A673 (cell line): ENCODE measurements at regions not wholly inside any gene's neighbourhood (a gene's known extent, or its start where the extent isn't known, plus 50 kb on each side); places are given as distances from the start of the nearest gene placed in this dataset.
A peak's percentile ranks its signal among the peaks of the same experiment; 100 is the strongest.

Source experiments
- BruUV-seq: library from RNA; stranded (reverse); fragments of 400-500 nt; replicated peaks from 2 replicates; lab custom pipeline; 2021; lab: Mats Ljungman, UMichigan
- CTCF ChIA-PET: fragments of 300-600 bp; sonication (Branson Sonifier 250); formaldehyde crosslinking; loops from one replicate; lab custom pipeline; 2022; ENCODE audit warnings: antibody characterized with exemption; lab: Charles Lee
- POLR2A ChIA-PET: fragments of 300-600 bp; sonication (Branson Sonifier 250); formaldehyde crosslinking; loops from one replicate; lab custom pipeline; 2022; ENCODE audit warnings: antibody characterized with exemption; ENCODE audit not compliant: low non-redundant PET; lab: Charles Lee
- DNase-seq: peaks from one replicate; pipeline ENCODE4 v3.0.0-alpha.2; 2015; ENCODE audit warnings: low spot score
- H3K27ac ChIP-seq: fragments of 200-600 bp; sonication (generic); 2 replicates; pipeline ENCODE4 v1.5.1; 2016; ENCODE audit warnings: mixed run types, low read depth, mild to moderate bottlenecking, mixed read lengths, antibody characterized with exemption, low read length; ENCODE audit not compliant: poor library complexity, severe bottlenecking
- H3K27me3 ChIP-seq: fragments of 200-600 bp; sonication (generic); replicated peaks from 2 replicates; pipeline ENCODE4 v1.6.1; 2017; ENCODE audit warnings: mixed run types, low read depth, mild to moderate bottlenecking, mixed read lengths, antibody characterized with exemption, low read length; ENCODE audit not compliant: insufficient read depth, poor library complexity
- H3K36me3 ChIP-seq: fragments of 200-600 bp; sonication (generic); 2 replicates; pipeline ENCODE4 v1.6.1; 2016; ENCODE audit warnings: mixed run types, mild to moderate bottlenecking, mixed read lengths, antibody characterized with exemption, low read length; ENCODE audit not compliant: insufficient read depth, poor library complexity, severe bottlenecking
- H3K4me1 ChIP-seq: fragments of 200-600 bp; sonication (generic); 2 replicates; pipeline ENCODE4 v1.6.1; 2017; ENCODE audit warnings: mixed run types, mild to moderate bottlenecking, mixed read lengths, antibody characterized with exemption, low read length; ENCODE audit not compliant: insufficient read depth, poor library complexity, severe bottlenecking
- H3K4me3 ChIP-seq: fragments of 200-600 bp; sonication (generic); 2 replicates; pipeline ENCODE4 v1.5.1; 2016; ENCODE audit warnings: low read depth, mixed run types, mild to moderate bottlenecking, mixed read lengths, low read length; ENCODE audit not compliant: poor library complexity, severe bottlenecking
- H3K9me3 ChIP-seq: fragments of 200-600 bp; sonication (generic); 2 replicates; pipeline ENCODE4 v1.6.1; 2016; ENCODE audit warnings: mixed run types, low read depth, mild to moderate bottlenecking, mixed read lengths, antibody characterized with exemption, low read length; ENCODE audit not compliant: poor library complexity, severe bottlenecking
- CTCF ChIP-seq: fragments of 300-800, 200-600 bp; sonication (generic); conservative IDR thresholded peaks from 2 replicates; pipeline ENCODE4 v1.5.1; 2017; ENCODE audit warnings: low read depth, mild to moderate bottlenecking, antibody characterized with exemption, low read length, moderate library complexity, mixed read lengths
- EZH2 ChIP-seq: fragments of 200-600 bp; sonication (generic); IDR thresholded peaks from 2 replicates; pipeline ENCODE4 v1.6.1; 2017; ENCODE audit warnings: borderline replicate concordance, low read depth, mild to moderate bottlenecking, mixed read lengths, antibody characterized with exemption, low read length; ENCODE audit not compliant: poor library complexity, severe bottlenecking
- intact Hi-C: fragments of 100-400 bp; cut with micrococcal nuclease; formaldehyde crosslinking; loops from one replicate; pipeline ENCODE4 v1.10.0; 2022; ENCODE audit not compliant: unreplicated experiment

GRCh38 chr14:25113394-25113793 lies 63.4 kb upstream of the STXBP6 start:
- BruUV-seq = no TSS peak
- ChIA-PET CTCF (interaction anchor here (0.7 kb wide), 1 partner anchor 67 kb away, joined by 6 read pairs; no protein-coding TSS in a partner anchor), POLR2A (interaction anchor here (0.7 kb wide), 1 partner anchor 1062 kb away, joined by 3 read pairs; the partner anchor contains the start of gene CARMIL3)
- Histone ChIP-seq H3K36me3 (no peaks in the 10 kb centered on the region), H3K4me1 (no peaks in the 10 kb centered on the region), H3K27me3 (no peaks in the 10 kb centered on the region), H3K9me3 (no peaks in the 10 kb centered on the region), H3K4me3 (no peak overlapping the region), H3K27ac (no peak overlapping the region)
- DNase-seq = no peak
- TF ChIP-seq CTCF (no peak), EZH2 (no peak)
- intact Hi-C loops = no loop called here

- H3K9me3 ChIP-seq = no peaks in the 10 kb centered on the region
- ChIA-PET POLR2A (no interaction called here), CTCF (no interaction called here)
- peak; percentile 25 for DNase-seq
- H3K27ac ChIP-seq = no peak overlapping the region
- no peak for TF ChIP-seq EZH2
- no peak for TF ChIP-seq CTCF
- H3K27me3 ChIP-seq = no peaks in the 10 kb centered on the region
- BruUV-seq = no TSS peak
- H3K4me1 ChIP-seq = no peaks in the 10 kb centered on the region
- H3K36me3 ChIP-seq = no peaks in the 10 kb centered on the region
- intact Hi-C loops = no loop called here
- H3K4me3 ChIP-seq = no peak overlapping the region
These were observed 61.2 kb upstream of the STXBP6 start for GRCh38 chr14:25111061-25111601.

- intact Hi-C loops = no loop called here
- H3K27ac ChIP-seq = no peak overlapping the region
- no peaks in the 10 kb centered on the region for H3K4me1 ChIP-seq
- BruUV-seq = no TSS peak
- H3K9me3 ChIP-seq = no peaks in the 10 kb centered on the region
- CTCF ChIA-PET = no interaction called here
- POLR2A ChIA-PET = no interaction called here
- no peak overlapping the region for H3K4me3 ChIP-seq
- no peak for DNase-seq
- no peaks in the 10 kb centered on the region for H3K36me3 ChIP-seq
- TF ChIP-seq CTCF (no peak), EZH2 (no peak)
- no peaks in the 10 kb centered on the region for H3K27me3 ChIP-seq
These were observed 60.2 kb upstream of the STXBP6 start for GRCh38 chr14:25110106-25110505.
